HepG2 (cell line): ENCODE measurements at regions not wholly inside any gene's neighbourhood (a gene's known extent, or its start where the extent isn't known, plus 50 kb on each side); places are given as distances from the start of the nearest gene placed in this dataset.

Experiments
- ATAC-seq: fragments of 200-7000 bp; cut with Tn5 transposase; 3 replicates; pipeline ENCODE4 v1.9.1; 2020; ENCODE audit warnings: mild to moderate bottlenecking, moderate library complexity
- BruUV-seq: library from RNA; stranded (reverse); fragments of 400-500 nt; replicated peaks from 2 replicates; lab custom pipeline; 2021; lab: Mats Ljungman, UMichigan
- CTCF ChIA-PET: fragments of 300-600 bp; formaldehyde crosslinking; extraction: SDS; loops from one replicate; lab custom pipeline; 2021; ENCODE audit warnings: low total read pairs, inconsistent platforms, low intra/inter-chr PET ratio; lab: Yijun Ruan, JAX
- POLR2A ChIA-PET: fragments of 350-600 bp; sonication (Branson Sonifier 250); formaldehyde crosslinking; loops from one replicate; lab custom pipeline; 2020; ENCODE audit warnings: antibody characterized with exemption, inconsistent platforms; lab: Yijun Ruan, JAX
- DNase-seq: peaks from one replicate; pipeline ENCODE4 v3.0.0-alpha.2; 2015; ENCODE audit warnings: low spot score
- FAIRE-seq: peaks from 3 replicates; lab custom pipeline; 2011; peaks lifted over from hg19 to GRCh38; lab: Jason Lieb, UNC
- H2AFZ ChIP-seq: one replicate; pipeline ENCODE4 v1.6.1; 2011; ENCODE audit warnings: low read length, inconsistent platforms
- H3K27ac ChIP-seq: fragments of 300-600 bp; 3 replicates; pipeline ENCODE4 v1.8.0; 2011; ENCODE audit warnings: mixed run types, mild to moderate bottlenecking, mixed read lengths, low read length, inconsistent platforms; ENCODE audit not compliant: insufficient read depth; ENCODE audit errors: extremely low read length
- H3K27me3 ChIP-seq, 2 experiments: fragments of 200-600 bp in 1 of 2; 2 replicates in 1 of 2; 3 replicates in 1 of 2; pipeline versions ENCODE4 v1.6.0 to v1.8.0; 2011; ENCODE audit warnings: low read length in 2 of 2, mild to moderate bottlenecking in 2 of 2, moderate library complexity in 2 of 2, inconsistent platforms in 1 of 2; ENCODE audit not compliant: insufficient read depth in 2 of 2, control insufficient read depth in 1 of 2
- H3K36me3 ChIP-seq, 2 experiments: fragments of 200-600 bp in 1 of 2; replicated peaks in 1 of 2; 2 replicates in 1 of 2; 3 replicates in 1 of 2; pipeline versions ENCODE4 v1.5.1 to v1.8.0; 2011; ENCODE audit warnings: low read length in 2 of 2, inconsistent platforms in 1 of 2; ENCODE audit not compliant: insufficient read depth in 2 of 2, control insufficient read depth in 1 of 2
- H3K4me1 ChIP-seq: 2 replicates; pipeline ENCODE4 v1.5.1; 2012; ENCODE audit warnings: low read length, inconsistent platforms; ENCODE audit not compliant: insufficient read depth
- H3K4me2 ChIP-seq: 2 replicates; pipeline ENCODE4 v1.6.0; 2011; ENCODE audit warnings: low read depth, low read length, inconsistent platforms
- H3K4me3 ChIP-seq, 3 experiments: fragments of 200-600 bp in 1 of 3; sonication (generic), shearing (Covaris generic) in 1 of 3; replicated peaks in 1 of 3; 2 replicates each; pipeline ENCODE4 v1.5.1; 2011 to 2016; ENCODE audit warnings: low read length in 3 of 3, inconsistent platforms in 2 of 3, low read depth in 2 of 3, mild to moderate bottlenecking in 2 of 3, control low read depth in 1 of 3, mixed read lengths in 1 of 3; ENCODE audit not compliant: insufficient read depth in 1 of 3
- H3K79me2 ChIP-seq: one replicate; pipeline ENCODE4 v1.6.1; 2011; ENCODE audit warnings: low read length, inconsistent platforms; ENCODE audit not compliant: insufficient read depth
- H3K9ac ChIP-seq: 2 replicates; pipeline ENCODE4 v1.6.0; 2011; ENCODE audit warnings: mild to moderate bottlenecking, low read depth, low read length, inconsistent platforms; ENCODE audit not compliant: insufficient read depth
- H3K9me3 ChIP-seq: 2 replicates; pipeline ENCODE4 v1.5.1; 2012; ENCODE audit warnings: mild to moderate bottlenecking, low read length
- H4K20me1 ChIP-seq: 2 replicates; pipeline ENCODE4 v1.6.0; 2011; ENCODE audit warnings: inconsistent platforms, mild to moderate bottlenecking, low read length, moderate library complexity; ENCODE audit not compliant: insufficient read depth
- ESRRA ChIP-seq: sonication (generic); formaldehyde crosslinking; IDR thresholded peaks from 2 replicates; pipeline ENCODE4 v1.5.1; 2020; ENCODE audit warnings: mild to moderate bottlenecking, low read depth, missing genetic modification reagents
- FOXC1 ChIP-seq: sonication (generic); formaldehyde crosslinking; IDR thresholded peaks from 2 replicates; pipeline ENCODE4 v1.8.0; 2022; ENCODE audit warnings: mild to moderate bottlenecking, missing genetic modification reagents, borderline replicate concordance
- JARID2 ChIP-seq: sonication (generic); formaldehyde crosslinking; IDR thresholded peaks from 2 replicates; pipeline ENCODE4 v1.8.1; 2023; ENCODE audit warnings: missing genetic modification reagents, inconsistent platforms; ENCODE audit not compliant: insufficient replicate concordance
- KAT8 ChIP-seq: IDR thresholded peaks from 2 replicates; pipeline ENCODE4 v1.6.1; 2016; ENCODE audit warnings: missing genetic modification reagents, missing compliant biosample characterization
- MAFF ChIP-seq: IDR thresholded peaks from 2 replicates; pipeline ENCODE4 v1.6.1; 2011; ENCODE audit warnings: low read depth, low read length, improper control_type of control experiment
- NFYC ChIP-seq: IDR thresholded peaks from 2 replicates; pipeline ENCODE4 v1.6.1; 2016; ENCODE audit warnings: missing genetic modification reagents, missing compliant biosample characterization
- RNF2 ChIP-seq: fragments of 450-650 bp; conservative IDR thresholded peaks from 2 replicates; pipeline ENCODE4 v1.6.1; 2016; ENCODE audit warnings: low read depth
- RXRB ChIP-seq: IDR thresholded peaks from 2 replicates; pipeline ENCODE4 v1.6.1; 2016; ENCODE audit warnings: borderline replicate concordance, missing genetic modification reagents, missing compliant biosample characterization
- TBP ChIP-seq: sonication (generic); formaldehyde crosslinking; IDR thresholded peaks from 2 replicates; pipeline ENCODE4 v1.5.0; 2020; ENCODE audit warnings: missing genetic modification reagents
- THRA ChIP-seq: sonication (generic); formaldehyde crosslinking; IDR thresholded peaks from 2 replicates; pipeline ENCODE4 v1.4.0; 2020; ENCODE audit warnings: missing genetic modification reagents, borderline replicate concordance
- ZNF282 ChIP-seq: fragments of 450-650 bp; IDR thresholded peaks from 2 replicates; pipeline ENCODE4 v1.6.1; 2018; ENCODE audit not compliant: partially characterized antibody
- ZNF597 ChIP-seq: sonication (generic); formaldehyde crosslinking; IDR thresholded peaks from 2 replicates; pipeline ENCODE4 v1.5.0; 2020; ENCODE audit warnings: missing genetic modification reagents
- WGBS: methylation state at CpG from one replicate; pipeline ENCODE4 v1.1.6; 2017; ENCODE audit warnings: low lambda C conversion rate; 5-methylcytosine and 5-hydroxymethylcytosine counted together
- in situ Hi-C: cut with HindIII; loops from 2 replicates; pipeline ENCODE4 v1.10.0; 2017; ENCODE audit warnings: low pct_unique_long_range_greater_than_20kb; ENCODE audit not compliant: extremely low pct_ligation_motif_present
- intact Hi-C: fragments of 100-400 bp; cut with micrococcal nuclease; formaldehyde crosslinking; loops from one replicate; pipeline ENCODE4 v1.10.0; 2022; ENCODE audit not compliant: unreplicated experiment

- intact Hi-C loops, result loop anchor here (1.0 to 10.0 kb wide), 5 partner anchors 53 to 967 kb away; partner anchors contain the start of gene ALG10B
- Histone ChIP-seq H4K20me1 (no peaks in the 10 kb centered on the region), H3K9ac (no peak overlapping the region), H3K4me3 (no peak overlapping the region), H3K36me3 (no peaks in the 10 kb centered on the region), H3K79me2 (no peaks in the 10 kb centered on the region), H3K9me3 (no peaks in the 10 kb centered on the region), H3K27ac (no peak overlapping the region), H2AFZ (no peak overlapping the region), H3K27me3 (no peaks in the 10 kb centered on the region), H3K4me2 (no peak overlapping the region), H3K4me1 (no peaks in the 10 kb centered on the region)
- no peak for FAIRE-seq
- BruUV-seq, result no TSS peak
- no peak for ATAC-seq
- WGBS, result 75% methylated on average over 13 of the region's 16 CpGs
- no peak for TF ChIP-seq RNF2
- in situ Hi-C loops, result loop anchor here (5.0 to 25.0 kb wide), 2 partner anchors 85 to 775 kb away; partner anchors contain the start of gene CPNE8
- ChIA-PET POLR2A (no interaction called here), CTCF (no interaction called here)
- no peak for DNase-seq
These were observed 178.9 kb upstream of the ALG10B start for GRCh38 chr12:38137716-38138115.

DNA sequence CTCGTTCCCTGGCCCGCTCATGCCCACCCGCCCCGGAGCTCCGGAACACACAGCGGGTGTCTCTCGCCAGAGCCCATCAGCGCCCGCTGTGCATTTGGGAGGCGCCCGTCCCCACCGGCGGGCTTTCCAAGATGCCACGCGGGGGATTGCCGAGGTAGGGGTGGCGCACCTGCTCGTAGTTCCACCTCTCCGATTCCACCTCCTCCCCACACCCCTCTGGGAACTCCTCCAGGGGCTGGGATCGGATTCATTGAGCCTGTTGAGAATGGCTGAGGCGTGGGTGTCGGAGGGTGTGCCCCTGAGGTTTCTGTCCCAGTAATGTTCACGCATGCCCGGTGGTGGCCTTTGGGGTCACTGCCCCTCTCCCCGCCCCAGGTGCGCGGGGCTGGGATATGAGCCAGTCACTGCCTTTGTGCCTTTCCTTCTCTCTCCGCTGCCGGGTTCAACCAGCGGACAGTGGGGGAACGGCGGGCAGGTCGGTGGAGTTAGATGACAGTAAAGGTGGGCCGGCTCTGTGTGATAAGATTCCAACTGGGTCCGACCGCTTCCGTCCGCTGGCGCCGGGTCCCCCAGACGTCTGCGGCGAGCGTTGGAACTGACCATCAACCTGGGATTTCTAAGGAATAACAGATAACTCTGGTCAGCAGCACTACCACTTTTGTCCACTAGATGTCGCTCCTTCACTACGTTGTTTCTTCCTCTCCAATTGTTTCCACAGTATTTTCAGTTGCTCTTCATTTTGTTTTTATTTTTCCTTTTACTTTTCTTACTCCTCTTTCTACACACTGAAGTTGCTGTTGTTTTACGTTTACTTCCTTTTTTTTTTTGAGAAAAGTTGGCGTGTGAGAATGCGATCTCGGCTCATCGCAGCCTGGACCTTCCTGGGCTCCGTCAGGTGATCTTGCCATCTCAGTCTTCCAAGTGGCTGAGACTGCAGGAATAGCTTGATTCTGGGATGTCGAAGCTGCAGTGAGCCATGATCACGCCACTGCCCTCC lies 178.1 kb upstream of the ALG10B start:
- FAIRE-seq, result peak; percentile 94
- ChIA-PET CTCF (interaction anchor here (1.1 to 1.3 kb wide), 2 partner anchors 85 to 178 kb away, joined by 8 to 9 read pairs; partner anchors contain the start of gene ALG10B), POLR2A (no interaction called here)
- H3K4me2 ChIP-seq, result peak overlapping the region; percentile 79
- H2AFZ ChIP-seq, result no peak overlapping the region
- H3K79me2 ChIP-seq, result no peaks in the 10 kb centered on the region
- no TSS peak for BruUV-seq
- no peaks in the 10 kb centered on the region for H3K4me1 ChIP-seq
- in situ Hi-C loops, result loop anchor here (5.0 to 25.0 kb wide), 2 partner anchors 86 to 774 kb away; partner anchors contain the start of gene CPNE8
- peak; percentile 93 for ATAC-seq
- no peaks in the 10 kb centered on the region for H3K9me3 ChIP-seq
- H3K4me3 ChIP-seq, result peak overlapping the region; percentile 42 to 60 (median 53)
- H3K27me3 ChIP-seq, result no peaks in the 10 kb centered on the region
- H3K36me3 ChIP-seq, result no peaks in the 10 kb centered on the region
- DNase-seq, result peak; percentile 60
- intact Hi-C loops, result loop anchor here (1.0 to 10.0 kb wide), 5 partner anchors 54 to 966 kb away; partner anchors contain the start of gene ALG10B
- WGBS, result 28% methylated on average over 39 of the region's 54 CpGs
- peak overlapping the region; percentile 12; the same call in 1 of the 2 replicates for H3K9ac ChIP-seq
- no peaks in the 10 kb centered on the region for H4K20me1 ChIP-seq
- H3K27ac ChIP-seq, result no peak overlapping the region
- TF ChIP-seq ESRRA (CRISPR knock-in tag) (no peak), TBP (CRISPR knock-in tag) (no peak), NFYC (no peak), THRA (CRISPR knock-in tag) (no peak), RXRB (CRISPR knock-in tag) (no peak), JARID2 (CRISPR knock-in tag) (no peak), FOXC1 (CRISPR knock-in tag) (no peak), KAT8 (no peak), MAFF (no peak), ZNF282 (no peak), ZNF597 (CRISPR knock-in tag) (no peak)
